GM10248 (cell line): ENCODE measurements at regions not wholly inside any gene's neighbourhood (a gene's known extent, or its start where the extent isn't known, plus 50 kb on each side); places are given as distances from the start of the nearest gene placed in this dataset.

ENCODE experiments used
- CTCF ChIA-PET: fragments of 300-600 bp; sonication (Branson Sonifier 250); formaldehyde crosslinking; extraction: SDS; loops from one replicate; lab custom pipeline; 2021; ENCODE audit warnings: antibody characterized with exemption; lab: Yijun Ruan, JAX
- POLR2A ChIA-PET: fragments of 350-650 bp; sonication (Branson Sonifier 250); formaldehyde crosslinking; extraction: SDS; loops from one replicate; lab custom pipeline; 2020; ENCODE audit warnings: antibody characterized with exemption; lab: Yijun Ruan, JAX
- DNase-seq: peaks from one replicate; pipeline ENCODE4 v3.0.0; 2012; ENCODE audit errors: extremely low spot score
- TF ChIP-seq, protein P1 (sequence below): IDR thresholded peaks from 2 replicates; pipeline ENCODE4 v1.5.1; 2012; ENCODE audit warnings: mild to moderate bottlenecking, low read depth; ENCODE audit errors: extremely low read depth, missing control alignments, control extremely low read depth

DNA sequence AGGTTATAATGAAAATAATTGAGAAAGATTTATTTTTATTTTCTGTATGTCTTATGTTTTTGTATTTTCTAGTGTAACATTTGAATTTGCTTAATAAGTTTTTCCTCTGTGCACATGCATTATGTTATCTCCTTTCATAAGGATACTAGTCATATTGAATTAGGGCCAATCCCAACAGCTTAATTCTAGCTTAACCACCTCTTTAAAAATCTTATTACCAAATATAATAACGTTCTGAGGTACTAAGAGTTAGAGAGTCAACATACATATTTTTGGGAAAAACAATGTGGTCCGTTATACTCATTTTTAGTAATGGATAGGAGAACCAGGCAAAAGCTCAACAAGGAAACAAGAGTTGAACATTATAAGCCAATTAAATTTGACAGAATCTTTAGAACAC lies 845.6 kb upstream of the SEL1L start:
- no peak for DNase-seq
- POLR2A ChIA-PET: no interaction called here
- TF ChIP-seq, protein P1, sequence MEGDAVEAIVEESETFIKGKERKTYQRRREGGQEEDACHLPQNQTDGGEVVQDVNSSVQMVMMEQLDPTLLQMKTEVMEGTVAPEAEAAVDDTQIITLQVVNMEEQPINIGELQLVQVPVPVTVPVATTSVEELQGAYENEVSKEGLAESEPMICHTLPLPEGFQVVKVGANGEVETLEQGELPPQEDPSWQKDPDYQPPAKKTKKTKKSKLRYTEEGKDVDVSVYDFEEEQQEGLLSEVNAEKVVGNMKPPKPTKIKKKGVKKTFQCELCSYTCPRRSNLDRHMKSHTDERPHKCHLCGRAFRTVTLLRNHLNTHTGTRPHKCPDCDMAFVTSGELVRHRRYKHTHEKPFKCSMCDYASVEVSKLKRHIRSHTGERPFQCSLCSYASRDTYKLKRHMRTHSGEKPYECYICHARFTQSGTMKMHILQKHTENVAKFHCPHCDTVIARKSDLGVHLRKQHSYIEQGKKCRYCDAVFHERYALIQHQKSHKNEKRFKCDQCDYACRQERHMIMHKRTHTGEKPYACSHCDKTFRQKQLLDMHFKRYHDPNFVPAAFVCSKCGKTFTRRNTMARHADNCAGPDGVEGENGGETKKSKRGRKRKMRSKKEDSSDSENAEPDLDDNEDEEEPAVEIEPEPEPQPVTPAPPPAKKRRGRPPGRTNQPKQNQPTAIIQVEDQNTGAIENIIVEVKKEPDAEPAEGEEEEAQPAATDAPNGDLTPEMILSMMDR: no peak
- CTCF ChIA-PET: no interaction called here

DNA sequence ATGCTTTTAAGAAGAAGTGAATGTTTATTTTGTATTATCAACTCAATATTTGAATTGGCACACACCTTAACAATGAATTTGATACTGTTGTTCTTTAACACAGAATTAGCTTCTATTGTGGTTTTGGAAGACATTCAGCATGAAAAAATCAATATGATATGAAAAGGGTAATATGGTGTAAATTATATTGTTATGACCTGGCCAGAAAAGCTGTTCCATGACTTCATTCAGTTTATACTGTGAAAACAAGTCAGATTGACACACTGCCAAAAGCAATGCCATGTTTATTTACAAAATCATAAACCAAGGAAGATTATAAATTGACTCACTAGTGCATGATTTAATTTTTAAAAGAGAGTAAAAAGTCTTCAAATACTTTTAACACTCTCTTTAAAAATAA lies 851.4 kb upstream of the SEL1L start:
- POLR2A ChIA-PET: no interaction called here
- TF ChIP-seq, protein P1: no peak
- CTCF ChIA-PET: interaction anchor here (1.2 to 1.5 kb wide), 2 partner anchors 9 to 14 kb away, joined by 3 to 4 read pairs; no protein-coding TSS in a partner anchor
- DNase-seq: no peak

DNA sequence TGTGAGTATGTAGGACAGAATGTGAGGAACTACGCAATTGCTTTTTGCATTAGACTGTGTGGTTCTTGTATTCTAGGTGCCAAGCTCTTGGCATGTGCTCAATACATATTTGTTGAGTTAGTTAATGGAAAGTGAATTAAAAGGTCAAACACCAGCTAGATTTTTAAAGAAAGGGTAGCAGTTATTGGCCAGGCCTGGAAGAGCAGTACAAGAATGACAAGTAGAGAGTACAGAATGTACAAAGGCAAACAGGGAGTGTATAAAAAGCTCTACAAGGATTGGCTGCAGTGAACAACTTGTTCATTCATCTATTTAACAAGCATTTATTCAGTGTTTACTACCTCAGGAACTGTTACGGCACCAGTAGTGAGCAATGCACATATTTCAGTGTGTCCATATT lies 854.0 kb upstream of the SEL1L start:
- POLR2A ChIA-PET: no interaction called here
- CTCF ChIA-PET: interaction anchor here (0.9 to 1.2 kb wide), 2 partner anchors 16 to 39 kb away, joined by 3 read pairs; no protein-coding TSS in a partner anchor
- DNase-seq: no peak
- TF ChIP-seq, protein P1: no peak

DNA sequence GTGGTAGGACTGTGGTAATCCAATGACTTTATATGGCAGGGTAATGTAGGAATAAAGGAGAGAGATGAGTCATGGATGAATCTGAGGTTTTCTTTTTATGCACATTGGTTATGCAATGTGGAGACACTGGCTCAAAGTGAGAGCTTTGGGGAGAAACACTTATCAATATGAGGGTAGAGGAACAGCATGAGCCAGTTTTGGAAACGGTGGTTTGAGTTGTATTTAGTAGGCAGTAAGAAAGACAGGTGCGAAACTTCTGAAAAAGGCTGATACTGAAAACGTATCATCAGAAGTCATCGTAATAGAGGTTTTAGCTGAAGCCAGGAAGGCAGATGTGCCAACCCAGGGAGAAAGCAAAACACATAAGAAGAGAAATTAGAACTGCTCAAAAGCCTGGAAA lies 854.8 kb upstream of the SEL1L start:
- TF ChIP-seq, protein P1: no peak
- ChIA-PET CTCF (interaction anchor here (1.1 kb wide), 1 partner anchor 14 kb away, joined by 3 read pairs; no protein-coding TSS in a partner anchor), POLR2A (no interaction called here)
- no peak for DNase-seq

DNA sequence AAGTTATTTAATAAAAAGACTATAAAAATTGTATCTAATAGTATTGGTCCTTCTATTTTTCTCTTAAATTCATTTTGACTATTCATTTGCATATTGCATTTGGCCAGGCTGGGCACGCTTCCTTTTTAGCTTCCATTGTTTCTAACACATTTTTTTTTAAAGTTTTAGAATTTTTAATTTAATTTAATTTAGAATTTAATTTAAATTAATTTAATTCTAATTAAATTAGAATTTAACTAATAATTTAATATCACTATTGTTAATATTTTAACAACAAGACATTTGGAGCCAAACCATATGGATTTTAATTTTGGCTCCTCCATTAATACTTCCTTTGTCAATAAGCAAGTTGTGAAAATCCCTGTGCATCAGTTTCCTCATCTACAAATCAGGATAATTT lies 856.9 kb upstream of the SEL1L start:
- ChIA-PET CTCF (interaction anchor here (1.0 kb wide), 1 partner anchor 8 kb away, joined by 3 read pairs; no protein-coding TSS in a partner anchor), POLR2A (no interaction called here)
- DNase-seq: no peak
- TF ChIP-seq, protein P1: no peak

DNA sequence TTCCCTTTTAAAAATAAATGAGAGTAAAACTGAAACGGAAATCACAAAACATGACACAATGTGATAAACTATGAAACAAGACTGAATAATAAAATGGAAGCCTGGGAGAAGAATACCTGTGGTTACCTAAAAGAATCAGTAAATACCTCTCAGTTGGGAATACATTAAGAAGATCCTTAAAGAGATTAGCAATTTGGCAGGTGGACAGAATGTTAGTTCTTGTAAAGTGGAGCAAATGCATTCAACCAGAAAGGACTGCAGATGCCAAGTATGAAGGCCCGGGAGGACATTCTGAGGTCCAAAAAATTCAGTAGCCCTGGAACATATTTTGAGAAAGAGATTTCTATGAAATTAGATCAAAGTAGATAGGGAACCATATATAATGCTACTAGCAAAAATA lies 861.3 kb upstream of the SEL1L start:
- ChIA-PET POLR2A (no interaction called here), CTCF (interaction anchor here (1.0 kb wide), 1 partner anchor 10 kb away, joined by 4 read pairs; no protein-coding TSS in a partner anchor)
- DNase-seq: no peak
- TF ChIP-seq, protein P1: no peak
